Neural crest cell (in vitro differentiated cells): ENCODE measurements at regions not wholly inside any gene's neighbourhood (a gene's known extent, or its start where the extent isn't known, plus 50 kb on each side); places are given as distances from the start of the nearest gene placed in this dataset.
A peak's percentile ranks its signal among the peaks of the same experiment; 100 is the strongest.

Source experiments
- DNase-seq: peaks from one replicate; pipeline ENCODE4 v3.0.0; 2021; ENCODE audit warnings: low read depth, mixed read lengths, low spot score
- H3K27ac Mint-ChIP-seq: one replicate; pipeline ENCODE4 v1.8.0; 2021; ENCODE audit warnings: mild to moderate bottlenecking, mixed read lengths; ENCODE audit not compliant: unreplicated experiment
- H3K27me3 Mint-ChIP-seq: 2 replicates; pipeline ENCODE4 v1.8.0; 2021; ENCODE audit warnings: low read depth, mild to moderate bottlenecking, mixed read lengths
- H3K36me3 Mint-ChIP-seq: 2 replicates; pipeline ENCODE4 v1.8.0; 2021; ENCODE audit warnings: low read depth, mild to moderate bottlenecking, mixed read lengths
- H3K4me1 Mint-ChIP-seq: 2 replicates; pipeline ENCODE4 v1.8.0; 2021; ENCODE audit warnings: mixed read lengths
- H3K4me3 Mint-ChIP-seq: one replicate; pipeline ENCODE4 v1.8.0; 2021; ENCODE audit warnings: mild to moderate bottlenecking, mixed read lengths
- H3K9me3 Mint-ChIP-seq: 2 replicates; pipeline ENCODE4 v1.8.0; 2021; ENCODE audit warnings: mixed read lengths
- CTCF ChIP-seq: fragments of 200-600 bp; sonication (generic); conservative IDR thresholded peaks from 2 replicates; pipeline ENCODE4 v1.5.0; 2021; ENCODE audit warnings: antibody characterized with exemption, mild to moderate bottlenecking

- H3K27ac Mint-ChIP-seq = peak overlapping the region; percentile 16
- no peaks in the 10 kb centered on the region for H3K27me3 Mint-ChIP-seq
- DNase-seq = no peak
- no peaks in the 10 kb centered on the region for H3K4me1 Mint-ChIP-seq
- H3K9me3 Mint-ChIP-seq = no peaks in the 10 kb centered on the region
- H3K36me3 Mint-ChIP-seq = no peaks in the 10 kb centered on the region
- no peak overlapping the region for H3K4me3 Mint-ChIP-seq
- TF ChIP-seq CTCF = no peak
Observed at GRCh38 chr2:107694667-107695066, 132.0 kb upstream of the RGPD4 start.

DNA sequence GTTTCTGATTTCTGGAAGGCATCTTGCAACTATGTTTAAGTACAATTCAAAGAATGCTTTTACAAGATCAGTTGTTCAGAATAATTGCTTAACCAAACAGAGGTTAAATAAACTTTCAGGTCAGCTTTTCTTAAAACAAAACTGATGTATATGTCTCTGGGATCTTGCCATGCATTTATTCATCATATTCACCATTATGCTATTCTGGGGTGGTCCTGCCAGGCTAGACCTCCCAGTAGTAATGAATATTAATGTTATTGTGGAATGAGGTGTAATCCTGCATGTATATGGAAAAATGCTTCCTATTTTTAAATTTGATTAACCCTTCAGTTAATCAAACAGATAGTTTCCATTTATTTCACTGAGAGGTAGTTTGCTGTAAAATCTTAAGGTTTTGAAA is 129.3 kb upstream of the RGPD4 start:
- H3K4me1 Mint-ChIP-seq = peaks cover 7% of the 10 kb centered on the region
- DNase-seq = no peak
- H3K4me3 Mint-ChIP-seq = no peak overlapping the region
- H3K36me3 Mint-ChIP-seq = no peaks in the 10 kb centered on the region
- no peaks in the 10 kb centered on the region for H3K27me3 Mint-ChIP-seq
- H3K27ac Mint-ChIP-seq = no peak overlapping the region
- no peak for TF ChIP-seq CTCF
- no peaks in the 10 kb centered on the region for H3K9me3 Mint-ChIP-seq

GRCh38 chr2:107698861-107699260 is 127.8 kb upstream of the RGPD4 start:
- no peak for TF ChIP-seq CTCF
- Mint-ChIP-seq H3K4me1 (peaks cover 7% of the 10 kb centered on the region), H3K27ac (no peak overlapping the region), H3K36me3 (no peaks in the 10 kb centered on the region), H3K9me3 (no peaks in the 10 kb centered on the region), H3K4me3 (no peak overlapping the region), H3K27me3 (no peaks in the 10 kb centered on the region)
- no peak for DNase-seq

DNA sequence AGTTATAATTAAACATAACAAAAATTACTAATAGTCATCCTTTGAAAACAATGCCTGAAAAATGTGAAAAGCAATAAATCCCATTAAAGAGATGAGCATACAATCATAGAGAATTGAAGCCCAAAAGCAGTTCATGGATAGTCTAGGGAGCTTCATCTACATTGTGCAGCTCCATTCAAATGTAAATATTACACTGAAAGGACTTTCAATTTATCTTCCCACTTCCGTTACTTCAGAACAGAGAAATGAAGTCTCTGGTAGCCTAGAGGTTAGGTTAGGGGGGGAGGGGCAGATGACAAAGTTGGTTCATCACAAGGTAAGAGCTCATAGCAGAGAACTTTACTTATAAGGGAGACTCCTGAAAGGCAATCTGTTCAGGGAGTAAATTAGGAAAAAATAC is 126.6 kb upstream of the RGPD4 start:
- Mint-ChIP-seq H3K4me3 (no peak overlapping the region), H3K27me3 (no peaks in the 10 kb centered on the region), H3K36me3 (no peaks in the 10 kb centered on the region), H3K9me3 (no peaks in the 10 kb centered on the region), H3K4me1 (peaks cover 7% of the 10 kb centered on the region), H3K27ac (no peak overlapping the region)
- no peak for TF ChIP-seq CTCF
- DNase-seq = no peak

DNA sequence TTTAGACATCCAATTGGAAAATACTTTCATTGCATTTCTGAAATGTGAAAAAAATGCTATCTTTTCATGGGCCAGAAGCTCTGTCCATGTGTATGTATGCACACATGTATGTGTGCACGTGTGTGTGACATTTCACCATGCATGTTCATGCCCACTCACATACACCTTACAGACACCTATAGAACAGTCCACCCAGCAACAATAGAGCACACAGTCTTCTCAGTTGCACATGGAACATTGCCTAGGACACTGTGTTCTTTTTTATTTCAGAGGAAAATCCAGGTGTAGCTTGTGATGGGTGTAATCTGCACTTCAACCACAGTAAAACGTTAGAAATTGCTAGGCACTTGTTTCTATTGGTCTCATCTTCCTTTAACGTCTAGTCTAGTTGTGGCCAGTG is 114.8 kb upstream of the RGPD4 start:
- Mint-ChIP-seq H3K27me3 (no peaks in the 10 kb centered on the region), H3K4me3 (no peak overlapping the region), H3K36me3 (no peaks in the 10 kb centered on the region), H3K4me1 (no peaks in the 10 kb centered on the region), H3K9me3 (no peaks in the 10 kb centered on the region), H3K27ac (no peak overlapping the region)
- TF ChIP-seq CTCF = no peak
- DNase-seq = no peak

DNA sequence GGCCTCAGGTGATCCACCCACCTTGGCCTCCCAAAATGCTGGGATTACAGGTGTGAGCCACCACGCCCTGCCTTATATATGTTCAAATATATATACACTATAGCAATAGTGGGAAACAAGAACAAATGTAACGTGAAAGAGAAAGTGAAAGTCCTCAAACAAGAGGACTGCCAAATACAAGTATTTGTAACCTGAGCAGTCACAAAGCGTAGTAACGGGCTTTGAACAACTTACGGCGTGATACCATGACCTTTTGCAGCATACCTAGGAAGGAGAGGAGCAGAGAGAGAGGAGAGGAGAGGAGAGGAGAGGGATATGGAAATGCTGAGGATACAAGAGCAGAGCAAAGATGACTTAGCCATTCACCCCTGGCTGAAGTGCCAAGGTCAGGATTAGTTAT is 113.8 kb upstream of the RGPD4 start:
- Mint-ChIP-seq H3K4me1 (peaks cover 4% of the 10 kb centered on the region), H3K27ac (no peak overlapping the region), H3K36me3 (no peaks in the 10 kb centered on the region), H3K9me3 (no peaks in the 10 kb centered on the region), H3K27me3 (no peaks in the 10 kb centered on the region), H3K4me3 (no peak overlapping the region)
- DNase-seq = no peak
- no peak for TF ChIP-seq CTCF
